Endothelial cell of umbilical vein (primary cell): ENCODE measurements at regions not wholly inside any gene's neighbourhood (a gene's known extent, or its start where the extent isn't known, plus 50 kb on each side); places are given as distances from the start of the nearest gene placed in this dataset.

Source experiments
- BruUV-seq: library from RNA; stranded (reverse); fragments of 400-500 nt; replicated peaks from 2 replicates; lab custom pipeline; 2021; lab: Mats Ljungman, UMichigan
- CTCF ChIA-PET: fragments of 300-600, 350-600 bp; sonication (Branson Sonifier 250); formaldehyde crosslinking; loops from one replicate; lab custom pipeline; 2021; ENCODE audit warnings: antibody characterized with exemption, inconsistent platforms; lab: Charles Lee
- POLR2A ChIA-PET: fragments of 300-600, 350-600 bp; sonication (Branson Sonifier 250); formaldehyde crosslinking; loops from one replicate; lab custom pipeline; 2021; ENCODE audit warnings: antibody characterized with exemption, inconsistent platforms; lab: Charles Lee
- DNase-seq: peaks from one replicate; pipeline ENCODE4 v3.0.0-alpha.2; 2011; ENCODE audit warnings: low read depth, low spot score
- FAIRE-seq: peaks from 2 replicates; lab custom pipeline; 2011; peaks lifted over from hg19 to GRCh38; lab: Jason Lieb, UNC
- H2AFZ ChIP-seq: 2 replicates; pipeline ENCODE4 v1.6.0; 2012; ENCODE audit warnings: low read depth, low read length, control low read depth, inconsistent platforms
- H3K27ac ChIP-seq: 2 replicates; pipeline ENCODE4 v1.5.1; 2011; ENCODE audit warnings: low read depth, mild to moderate bottlenecking, control low read depth, low read length, moderate library complexity; ENCODE audit not compliant: insufficient read depth
- H3K27me3 ChIP-seq, 2 experiments: 2 replicates each; pipeline versions ENCODE4 v1.6.0 to v1.6.1; 2011; ENCODE audit warnings: low read length in 2 of 2, mixed read lengths in 1 of 2; ENCODE audit not compliant: control insufficient read depth in 2 of 2, insufficient read depth in 2 of 2
- H3K36me3 ChIP-seq, 2 experiments: 2 replicates in 1 of 2; 3 replicates in 1 of 2; pipeline ENCODE4 v1.5.1; 2011; ENCODE audit warnings: low read length in 2 of 2, mild to moderate bottlenecking in 1 of 2, moderate library complexity in 1 of 2; ENCODE audit not compliant: control insufficient read depth in 2 of 2, insufficient read depth in 2 of 2; ENCODE audit errors: extremely low read depth in 1 of 2
- H3K4me1 ChIP-seq: 3 replicates; pipeline ENCODE4 v1.5.1; 2011; ENCODE audit warnings: mild to moderate bottlenecking, low read length; ENCODE audit not compliant: control insufficient read depth, insufficient read depth; ENCODE audit errors: extremely low read depth
- H3K4me2 ChIP-seq: 2 replicates; pipeline ENCODE4 v1.6.1; 2011; ENCODE audit warnings: low read length, control low read depth, mixed read lengths; ENCODE audit not compliant: insufficient read depth
- H3K4me3 ChIP-seq, 3 experiments: fragments of 200-600 bp in 1 of 3; sonication (generic), shearing (Covaris generic) in 1 of 3; replicated peaks in 1 of 3; 2 replicates each; pipeline ENCODE4 v1.5.1; 2011 to 2016; ENCODE audit warnings: control low read depth in 3 of 3, low read length in 3 of 3, mild to moderate bottlenecking in 2 of 3, inconsistent platforms in 1 of 3, low read depth in 1 of 3, moderate library complexity in 1 of 3; ENCODE audit not compliant: insufficient read depth in 1 of 3
- H3K79me2 ChIP-seq: 2 replicates; pipeline ENCODE4 v1.6.0; 2012; ENCODE audit warnings: low read length, inconsistent platforms; ENCODE audit not compliant: control insufficient read depth, insufficient read depth
- H3K9ac ChIP-seq: replicated peaks from 2 replicates; pipeline ENCODE3; 2011; ENCODE audit warnings: low read length, control low read depth; ENCODE audit not compliant: insufficient read depth; ENCODE audit errors: extremely low read depth
- H3K9me1 ChIP-seq: replicated peaks from 3 replicates; pipeline ENCODE4 v1.6.0; 2011; ENCODE audit warnings: mild to moderate bottlenecking, low read length; ENCODE audit not compliant: control insufficient read depth, insufficient read depth; ENCODE audit errors: extremely low read depth
- H3K9me3 ChIP-seq: replicated peaks from 2 replicates; pipeline ENCODE4 v1.5.1; 2012; ENCODE audit warnings: low read length, inconsistent platforms; ENCODE audit not compliant: control insufficient read depth, insufficient read depth
- H4K20me1 ChIP-seq: replicated peaks from 2 replicates; pipeline ENCODE3; 2011; ENCODE audit warnings: mild to moderate bottlenecking, low read length; ENCODE audit not compliant: control insufficient read depth, insufficient read depth; ENCODE audit errors: extremely low read depth
- EZH2 ChIP-seq: IDR thresholded peaks from 2 replicates; pipeline ENCODE4 v1.6.1; 2012; ENCODE audit warnings: borderline replicate concordance, low read depth, mild to moderate bottlenecking, moderate library complexity, low read length, inconsistent platforms; ENCODE audit not compliant: severe bottlenecking
- FOS ChIP-seq: IDR thresholded peaks from 2 replicates; pipeline ENCODE4 v1.6.1; 2011; ENCODE audit warnings: mild to moderate bottlenecking, low read length, moderate library complexity, borderline replicate concordance; ENCODE audit not compliant: insufficient read depth
- GATA2 ChIP-seq: IDR thresholded peaks from 2 replicates; pipeline ENCODE4 v1.7.0; 2011; ENCODE audit warnings: low read depth, mild to moderate bottlenecking, moderate library complexity, mixed read lengths, low read length; ENCODE audit not compliant: insufficient read length, insufficient read depth
- JUN ChIP-seq: IDR thresholded peaks from 2 replicates; pipeline ENCODE4 v1.6.1; 2011; ENCODE audit warnings: borderline replicate concordance, low read depth; ENCODE audit not compliant: insufficient read length, insufficient read depth
- MAX ChIP-seq: IDR thresholded peaks from 2 replicates; pipeline ENCODE4 v1.6.1; 2011; ENCODE audit not compliant: insufficient read depth, insufficient read length
- MYC ChIP-seq: IDR thresholded peaks from one replicate; pipeline ENCODE4 v1.6.1; 2011; ENCODE audit warnings: mild to moderate bottlenecking, low read depth, low read length
- POLR2A ChIP-seq: IDR thresholded peaks from 2 replicates; pipeline ENCODE4 v1.6.1; 2012; ENCODE audit warnings: low read depth, mild to moderate bottlenecking, control low read depth, low read length
- POLR2AphosphoS5 ChIP-seq: IDR thresholded peaks from 2 replicates; pipeline ENCODE4 v1.6.1; 2012; ENCODE audit warnings: low read depth, mild to moderate bottlenecking, control low read depth, low read length, moderate library complexity; ENCODE audit not compliant: insufficient read depth
- dilution Hi-C: fragments of 300-500 bp; cut with MboI; formaldehyde crosslinking; loops from one replicate; pipeline ENCODE4 v1.15.0; 2019; ENCODE audit warnings: low sequenced_read_pairs; ENCODE audit not compliant: extremely low pct_ligation_motif_present
- intact Hi-C: fragments of 100-400 bp; cut with micrococcal nuclease; formaldehyde crosslinking; loops from one replicate; pipeline ENCODE4 v1.10.0; 2022
- TF ChIP-seq, protein P1 (sequence below), 2 donors: IDR thresholded peaks; 1 replicate in 1 of 2; 2 replicates in 1 of 2; pipeline ENCODE4 v1.5.1; 2011; ENCODE audit warnings: low read length in 2 of 2, mild to moderate bottlenecking in 2 of 2, moderate library complexity in 2 of 2, control low read depth in 1 of 2, inconsistent platforms in 1 of 2, low read depth in 1 of 2; ENCODE audit not compliant: insufficient read depth in 1 of 2; ENCODE audit errors: extremely low read depth in 1 of 2

- Histone ChIP-seq H3K9me3 (no peaks in the 10 kb centered on the region), H3K79me2 (no peaks in the 10 kb centered on the region), H2AFZ (no peak overlapping the region), H4K20me1 (no peaks in the 10 kb centered on the region), H3K27me3 (no peaks in the 10 kb centered on the region), H3K4me1 (no peaks in the 10 kb centered on the region), H3K27ac (no peak overlapping the region), H3K36me3 (no peaks in the 10 kb centered on the region), H3K9me1 (no peaks in the 10 kb centered on the region), H3K4me2 (no peak overlapping the region), H3K4me3 (no peak overlapping the region), H3K9ac (no peak overlapping the region)
- intact Hi-C loops: no loop called here
- TF ChIP-seq JUN (no peak), FOS (no peak), GATA2 (no peak), MYC (no peak), EZH2 (no peak), MAX (no peak), POLR2A (no peak), POLR2AphosphoS5 (no peak)
- TF ChIP-seq, protein P1, sequence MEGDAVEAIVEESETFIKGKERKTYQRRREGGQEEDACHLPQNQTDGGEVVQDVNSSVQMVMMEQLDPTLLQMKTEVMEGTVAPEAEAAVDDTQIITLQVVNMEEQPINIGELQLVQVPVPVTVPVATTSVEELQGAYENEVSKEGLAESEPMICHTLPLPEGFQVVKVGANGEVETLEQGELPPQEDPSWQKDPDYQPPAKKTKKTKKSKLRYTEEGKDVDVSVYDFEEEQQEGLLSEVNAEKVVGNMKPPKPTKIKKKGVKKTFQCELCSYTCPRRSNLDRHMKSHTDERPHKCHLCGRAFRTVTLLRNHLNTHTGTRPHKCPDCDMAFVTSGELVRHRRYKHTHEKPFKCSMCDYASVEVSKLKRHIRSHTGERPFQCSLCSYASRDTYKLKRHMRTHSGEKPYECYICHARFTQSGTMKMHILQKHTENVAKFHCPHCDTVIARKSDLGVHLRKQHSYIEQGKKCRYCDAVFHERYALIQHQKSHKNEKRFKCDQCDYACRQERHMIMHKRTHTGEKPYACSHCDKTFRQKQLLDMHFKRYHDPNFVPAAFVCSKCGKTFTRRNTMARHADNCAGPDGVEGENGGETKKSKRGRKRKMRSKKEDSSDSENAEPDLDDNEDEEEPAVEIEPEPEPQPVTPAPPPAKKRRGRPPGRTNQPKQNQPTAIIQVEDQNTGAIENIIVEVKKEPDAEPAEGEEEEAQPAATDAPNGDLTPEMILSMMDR (IDR thresholded peaks at IDR 0.05; ENCODE audit: extremely low read depth in 1 of 2, insufficient read depth in 1 of 2, low read depth in 1 of 2, low read length in 2 of 2): no peak
- FAIRE-seq (no peak), DNase-seq (no peak)
- no TSS peak for BruUV-seq
- ChIA-PET CTCF (no interaction called here), POLR2A (no interaction called here)
- dilution Hi-C loops: no loop called here
Measured at GRCh38 chr16:64579712-64580111, 542.2 kb downstream of the CDH11 start.
